ENCODE measurements at regions not wholly inside any gene's neighbourhood (a gene's known extent, or its start where the extent isn't known, plus 50 kb on each side); places are given as distances from the start of the nearest gene placed in this dataset.

DNA sequence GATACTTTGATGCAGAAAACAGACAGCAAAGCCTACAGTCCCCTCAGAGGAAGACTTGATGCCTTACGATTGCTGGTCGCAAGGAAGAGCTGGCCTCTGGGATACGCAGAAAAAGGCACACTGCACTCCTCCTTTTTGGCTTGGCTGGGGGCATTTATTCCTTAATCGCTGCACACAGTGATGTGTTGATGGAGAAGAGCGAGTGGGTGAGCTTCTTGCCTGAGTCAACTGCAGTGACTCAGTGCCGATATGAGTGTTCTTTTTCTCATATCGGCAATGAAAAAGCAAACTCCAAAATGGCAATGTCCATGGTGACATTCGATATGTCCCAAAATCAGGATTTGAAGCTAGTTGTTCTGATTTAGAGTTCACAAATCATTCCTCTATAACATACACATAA lies 794.8 kb downstream of the HACE1 start:
- no peak for DNase-seq (ENCODE audit: low spot score)

DNA sequence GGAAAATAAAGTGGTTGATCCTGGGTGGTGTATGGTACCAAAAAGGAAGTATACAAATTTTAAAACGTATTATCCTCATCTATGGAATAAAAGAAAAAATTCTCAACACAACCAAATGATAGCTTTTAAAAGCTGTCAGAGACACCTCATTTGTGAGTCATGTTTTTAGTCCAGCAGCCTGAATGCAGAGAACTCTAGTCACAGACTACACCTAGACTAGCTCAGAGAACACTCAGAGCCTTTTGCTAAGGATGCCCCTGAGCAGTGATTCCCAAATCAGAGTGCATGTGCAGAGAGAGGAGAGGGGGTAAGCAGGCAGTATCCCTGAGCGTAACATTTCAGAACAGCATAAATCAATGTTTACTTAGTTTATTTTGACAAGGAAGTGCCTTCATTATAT lies 809.3 kb downstream of the HACE1 start:
- DNase-seq (ENCODE audit: low spot score), result no peak

DNA sequence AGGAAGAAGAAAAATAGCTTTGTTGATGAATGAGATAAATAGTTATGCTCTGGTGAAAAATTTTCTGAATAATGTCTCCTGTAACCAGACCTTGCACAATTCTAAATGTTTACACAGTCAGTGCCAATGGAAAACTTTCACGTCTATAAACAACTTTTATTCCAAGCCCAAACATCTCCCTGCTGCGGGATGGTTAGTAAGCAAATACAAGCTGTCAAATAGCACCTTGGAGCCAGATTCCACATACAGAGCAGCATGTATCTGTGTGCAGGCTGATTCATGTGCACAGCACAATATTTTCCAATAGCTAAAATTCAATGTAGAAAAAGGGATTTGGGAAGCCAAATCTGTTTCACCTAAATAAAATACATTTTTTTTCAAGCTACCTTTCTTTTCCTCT lies 813.3 kb downstream of the HACE1 start:
- DNase-seq (ENCODE audit: low spot score), result no peak

DNA sequence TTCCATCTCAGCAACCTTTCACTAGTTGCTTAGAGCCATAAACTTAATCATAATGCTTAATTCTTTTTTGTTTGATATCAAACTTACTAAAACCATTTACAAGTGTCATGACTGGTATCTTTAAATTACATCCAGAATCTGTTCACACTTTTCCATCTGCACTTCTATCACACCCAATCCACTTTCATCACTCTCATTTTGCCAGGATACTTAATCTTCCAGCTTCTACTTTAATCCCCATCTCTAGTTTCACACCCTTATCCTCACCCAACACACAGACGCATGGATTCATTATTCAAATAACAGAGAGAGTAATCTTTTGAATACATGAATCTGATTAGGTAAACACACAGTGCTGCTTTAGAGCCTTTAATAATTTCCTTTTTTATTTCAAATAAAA lies 828.4 kb downstream of the HACE1 start:
- DNase-seq (ENCODE audit: low spot score), result no peak

DNA sequence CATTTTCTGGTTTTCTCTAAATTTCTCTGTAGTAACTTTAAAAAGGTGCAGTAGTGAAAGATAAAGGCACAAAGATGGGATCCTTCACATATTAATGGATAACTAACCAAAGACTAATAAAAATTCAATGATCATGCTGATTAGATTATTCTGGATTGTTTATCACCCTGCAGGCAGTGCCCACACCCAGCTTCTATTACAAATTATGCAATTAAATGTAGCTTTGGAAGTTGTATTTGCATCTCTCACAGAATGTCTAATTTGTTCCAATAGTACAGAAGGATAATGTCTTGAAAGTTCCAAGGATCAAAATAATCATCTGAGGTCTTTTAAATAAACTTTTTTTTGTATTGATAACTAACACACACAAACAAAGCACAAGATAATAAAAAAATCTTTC lies 837.6 kb downstream of the HACE1 start:
- no peak for DNase-seq (ENCODE audit: low spot score)

DNA sequence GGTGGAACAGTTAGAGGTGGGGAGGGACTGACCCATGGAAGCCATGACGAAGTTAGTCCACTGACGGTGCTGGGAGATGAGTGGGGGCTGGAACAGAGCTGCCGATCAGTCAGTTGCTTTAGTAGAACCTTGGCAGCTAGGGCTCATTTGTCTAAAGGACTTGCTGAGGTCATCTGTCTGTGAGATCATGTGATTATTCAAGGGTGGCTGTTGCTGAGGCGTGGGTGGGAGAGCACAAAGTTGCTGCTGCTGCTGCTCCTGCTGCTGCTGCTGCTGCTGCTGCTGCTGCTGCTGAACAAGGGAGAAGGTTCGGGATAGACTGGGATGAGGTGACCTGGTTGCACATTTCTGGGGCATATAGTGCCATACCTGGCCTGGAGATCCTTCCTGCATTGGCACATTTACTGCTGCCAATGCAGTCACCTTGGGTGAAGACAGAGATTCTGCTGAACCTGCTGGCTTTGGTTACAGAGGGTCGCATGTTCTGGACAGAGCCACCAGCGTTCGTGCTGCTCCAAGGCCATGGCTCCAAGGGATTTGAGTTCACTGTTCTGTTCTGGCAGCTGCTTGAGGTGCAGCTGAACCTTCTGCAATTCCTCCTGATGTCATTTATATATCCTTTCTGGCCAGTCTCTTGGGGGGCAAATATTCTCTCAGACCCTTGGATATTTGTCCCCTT lies 840.5 kb downstream of the HACE1 start:
- no peak for DNase-seq (ENCODE audit: low spot score)

DNA sequence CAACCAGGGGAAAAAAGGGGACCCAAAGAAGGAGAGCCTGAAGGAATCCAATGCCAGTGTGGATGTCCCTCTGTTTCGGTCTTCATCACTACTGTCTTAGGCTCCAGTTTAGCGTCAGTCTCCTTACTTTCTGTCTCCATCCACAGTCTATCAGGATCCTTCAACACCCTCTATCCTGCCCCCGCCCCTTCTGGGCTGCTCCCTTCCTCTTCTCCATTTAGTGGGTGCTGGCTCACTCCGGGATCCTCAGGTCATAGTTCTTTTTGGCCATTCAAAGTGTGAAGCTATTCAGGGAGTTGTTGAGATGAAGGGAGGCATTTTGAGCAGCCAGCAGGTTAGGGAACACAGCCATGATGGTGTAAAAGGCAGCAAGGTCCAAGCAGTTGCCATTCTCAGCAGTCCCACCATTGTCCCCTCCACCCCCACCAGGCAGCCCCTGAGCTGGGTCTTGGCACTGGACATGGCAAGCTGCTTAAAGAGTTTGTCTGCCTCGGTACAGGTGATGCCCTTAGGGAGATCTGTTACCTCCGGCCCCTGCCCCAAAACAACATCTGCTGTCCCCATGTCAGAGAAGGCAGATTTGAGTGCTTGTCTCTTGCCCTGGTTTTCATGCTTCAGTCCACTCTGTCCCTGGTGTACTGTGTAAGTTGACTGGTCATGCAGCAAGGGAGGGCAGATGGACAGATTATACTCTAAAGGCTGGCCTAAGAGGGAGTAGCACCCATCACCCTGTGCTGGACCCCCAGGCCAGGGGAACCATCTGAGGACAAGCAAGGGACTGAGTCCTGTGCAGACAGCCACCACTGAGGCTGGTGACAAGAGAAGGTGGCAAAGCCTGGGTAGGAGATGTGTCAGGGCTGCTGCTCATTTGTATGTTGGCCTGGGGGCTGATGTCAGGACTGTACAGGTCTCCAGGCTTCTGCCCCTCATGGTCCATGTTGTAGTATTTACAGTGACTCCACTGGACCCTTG lies 842.0 kb downstream of the HACE1 start:
- no peak for DNase-seq (ENCODE audit: low spot score)

DNA sequence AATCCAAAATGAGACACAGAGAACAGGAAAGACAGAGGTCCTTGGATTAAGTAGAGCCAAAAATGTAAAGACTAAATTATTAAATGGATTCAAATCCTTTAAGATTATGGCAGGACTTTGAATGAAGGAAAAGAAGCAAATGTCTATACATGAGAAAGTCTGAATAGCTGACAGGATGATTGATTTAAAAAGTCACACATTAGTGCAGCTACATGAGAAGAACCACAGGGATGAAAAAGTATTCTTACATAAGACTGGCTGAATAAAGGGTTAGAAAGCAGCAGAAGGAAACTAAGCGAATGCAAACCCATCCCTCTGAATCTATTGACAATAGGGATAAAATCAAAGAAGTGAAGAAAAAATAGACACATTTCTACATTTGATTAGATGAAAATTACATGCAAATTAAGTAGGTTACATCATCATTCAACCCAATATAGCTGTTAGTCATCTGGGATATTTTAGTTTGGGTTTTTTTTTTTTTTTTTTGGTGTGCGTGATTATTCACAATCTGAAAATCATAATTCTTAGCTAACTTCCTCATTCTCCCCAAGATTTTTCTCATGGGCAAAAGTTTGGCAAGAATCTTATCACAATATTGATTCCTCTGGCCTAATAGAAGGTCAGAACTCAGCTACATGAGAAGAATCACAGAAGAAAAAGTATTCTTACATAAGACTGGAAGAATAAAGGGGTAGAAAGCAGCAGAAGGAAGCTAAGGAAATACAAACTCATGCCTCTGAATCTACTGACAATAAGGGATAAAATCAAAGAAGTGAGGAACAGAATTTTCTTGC lies 845.4 kb downstream of the HACE1 start:
- no peak for DNase-seq (ENCODE audit: low spot score)

DNA sequence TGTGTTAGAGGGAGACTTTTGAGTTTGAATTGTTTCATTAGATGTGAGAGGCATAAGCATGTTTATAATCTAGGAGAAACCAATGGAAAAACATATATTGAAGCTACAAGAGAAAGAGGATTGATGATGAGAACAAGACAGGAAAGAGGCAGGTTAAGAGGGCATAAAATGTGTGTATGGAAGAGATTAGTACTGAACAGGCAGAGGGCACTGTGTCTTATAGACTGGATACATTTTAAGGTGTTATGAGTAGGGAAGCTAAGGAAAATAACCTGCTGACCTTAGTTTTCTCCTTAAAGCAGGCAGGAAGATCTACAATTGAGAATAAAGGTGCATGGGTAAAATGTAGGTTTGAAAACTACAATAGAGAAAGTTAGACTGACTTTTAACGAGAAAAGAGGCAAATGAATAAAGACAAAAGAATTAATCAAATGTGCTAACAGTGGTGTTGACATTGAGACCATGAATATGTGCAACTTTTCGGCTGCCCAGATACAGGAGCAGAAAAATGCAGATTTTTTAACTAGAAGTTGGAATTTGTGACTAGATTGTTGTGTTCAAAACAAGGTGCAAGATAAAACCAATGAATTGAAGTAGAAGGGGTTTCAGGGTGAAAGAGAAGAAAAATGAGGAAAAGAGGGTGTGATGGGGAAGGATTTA lies 846.3 kb downstream of the HACE1 start:
- DNase-seq (ENCODE audit: low spot score), result no peak

DNA sequence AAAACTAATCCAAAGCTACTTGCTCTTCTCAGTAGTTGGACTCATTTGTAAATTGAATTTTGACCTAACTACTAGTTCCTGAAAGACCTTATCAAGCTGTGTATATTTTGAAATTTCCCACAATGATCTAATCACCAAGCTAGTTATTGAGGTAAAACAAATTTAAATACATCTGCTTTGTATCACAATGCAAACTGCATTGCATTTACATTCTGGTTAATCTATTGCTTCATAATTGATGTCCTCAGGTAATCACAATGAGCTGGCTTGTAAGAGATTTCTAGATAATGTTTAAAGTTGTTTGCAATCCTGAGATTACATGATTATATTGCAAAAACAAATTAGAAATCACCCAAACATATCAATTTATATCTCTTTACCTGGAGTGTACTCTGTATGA lies 848.8 kb downstream of the HACE1 start:
- no peak for DNase-seq (ENCODE audit: low spot score)

DNA sequence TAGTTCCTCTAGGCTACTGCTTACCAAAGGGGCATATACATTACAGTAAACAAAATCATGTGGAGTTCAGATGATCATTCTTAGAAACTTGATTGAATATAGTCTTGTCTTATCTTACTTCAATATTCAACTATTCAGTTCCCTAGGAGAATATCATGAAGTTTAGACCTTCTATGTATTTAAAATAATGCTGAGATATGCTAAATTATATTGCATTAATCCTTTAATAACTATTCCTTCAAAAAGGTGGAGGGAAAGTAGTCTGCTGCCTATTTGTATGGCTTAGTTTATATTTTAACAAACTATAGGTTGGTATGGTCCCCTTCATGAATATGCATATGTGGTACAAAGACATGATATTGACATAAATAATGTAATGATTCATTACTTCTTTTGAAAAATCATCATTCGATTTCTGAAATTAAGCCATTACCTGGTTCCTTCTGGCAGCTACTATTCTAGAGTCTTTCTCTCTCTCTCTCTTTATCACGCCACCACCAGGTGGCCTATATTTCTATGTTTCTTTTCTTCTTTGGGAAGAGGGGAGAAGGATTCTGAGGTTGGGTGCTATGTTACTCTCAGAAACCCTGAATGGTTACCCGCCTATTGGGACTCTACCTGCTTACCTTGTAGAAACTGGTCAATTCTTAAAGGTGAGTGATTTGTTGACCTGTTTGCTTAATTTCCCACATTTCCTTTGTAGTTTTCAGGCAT lies 855.8 kb downstream of the HACE1 start:
- DNase-seq (ENCODE audit: low spot score), result no peak

DNA sequence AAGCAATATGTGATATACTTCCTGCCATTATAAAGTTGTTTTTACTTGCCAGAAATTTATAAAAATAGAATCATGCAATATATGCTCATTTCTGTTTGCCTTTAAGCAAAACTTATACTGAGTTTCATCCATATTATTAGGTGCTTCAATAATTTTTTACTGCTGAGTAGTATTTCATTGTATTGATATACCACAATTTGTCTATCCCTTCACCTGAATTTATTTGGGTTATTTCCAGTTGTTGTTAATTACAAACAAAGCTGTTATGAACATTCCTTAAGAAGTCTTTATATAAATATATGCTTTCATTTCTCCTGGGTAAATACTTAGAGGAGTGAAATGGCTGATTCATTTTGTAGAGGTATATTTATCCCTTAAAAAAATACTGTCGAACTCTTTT lies 864.1 kb downstream of the HACE1 start:
- DNase-seq (ENCODE audit: low spot score), result no peak

DNA sequence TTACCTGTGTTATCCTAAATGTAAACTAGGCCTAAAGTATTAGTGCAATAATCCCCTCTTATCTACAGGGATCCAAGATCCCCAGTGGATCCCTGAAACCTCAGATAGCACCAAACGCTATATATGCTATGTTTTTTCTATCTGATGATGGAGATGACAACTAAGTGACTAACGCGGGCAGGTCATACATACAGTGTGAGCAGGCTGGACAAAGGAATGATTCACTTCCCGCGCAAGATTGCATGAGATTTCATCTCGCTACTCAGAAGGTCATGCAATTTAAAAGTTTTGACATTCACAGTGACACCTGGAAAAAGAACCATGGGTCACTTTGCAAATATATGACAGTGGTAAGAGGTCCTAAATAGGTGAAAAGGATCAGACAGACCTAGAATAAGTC lies 875.9 kb downstream of the HACE1 start:
- DNase-seq (ENCODE audit: low spot score), result no peak

DNA sequence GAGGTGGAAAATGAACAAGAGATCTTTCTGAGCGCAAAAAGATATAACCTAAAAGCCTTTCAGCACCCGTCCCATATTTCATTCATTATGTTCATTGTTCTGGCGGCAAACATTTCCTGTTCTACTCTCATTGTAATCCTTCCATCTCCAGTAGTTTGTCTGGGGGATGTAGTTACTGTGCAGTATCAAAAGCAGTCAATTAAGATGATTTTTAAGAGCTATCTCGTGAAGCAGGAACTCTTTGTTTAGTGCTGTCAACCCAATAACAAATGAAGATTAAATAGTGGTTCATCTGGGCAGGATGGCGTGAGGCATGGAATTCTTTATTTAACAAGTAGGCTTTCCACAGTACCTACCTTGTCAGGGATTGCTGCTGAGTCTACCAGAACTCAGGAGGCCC lies 876.7 kb downstream of the HACE1 start:
- no peak for DNase-seq (ENCODE audit: low spot score)

DNA sequence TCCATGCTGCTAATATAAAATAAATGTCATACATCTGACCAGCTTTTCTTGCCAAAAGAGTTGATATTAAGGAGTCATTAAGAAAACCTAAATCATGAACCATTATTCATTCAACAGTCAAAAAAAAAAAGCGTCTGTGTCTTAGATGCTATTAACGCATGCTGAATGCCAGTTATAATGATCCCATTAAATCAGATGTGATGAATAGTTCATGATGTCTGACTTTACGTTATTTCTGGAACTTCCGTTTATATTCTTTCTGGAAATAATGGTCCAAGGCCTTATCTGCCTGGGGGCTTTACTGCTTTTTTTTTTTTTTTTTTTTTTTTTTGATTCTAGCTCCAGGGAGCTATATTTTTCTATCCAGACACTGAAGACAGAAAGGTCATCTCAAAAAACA lies 877.1 kb downstream of the HACE1 start:
- DNase-seq (ENCODE audit: low spot score), result no peak

DNA sequence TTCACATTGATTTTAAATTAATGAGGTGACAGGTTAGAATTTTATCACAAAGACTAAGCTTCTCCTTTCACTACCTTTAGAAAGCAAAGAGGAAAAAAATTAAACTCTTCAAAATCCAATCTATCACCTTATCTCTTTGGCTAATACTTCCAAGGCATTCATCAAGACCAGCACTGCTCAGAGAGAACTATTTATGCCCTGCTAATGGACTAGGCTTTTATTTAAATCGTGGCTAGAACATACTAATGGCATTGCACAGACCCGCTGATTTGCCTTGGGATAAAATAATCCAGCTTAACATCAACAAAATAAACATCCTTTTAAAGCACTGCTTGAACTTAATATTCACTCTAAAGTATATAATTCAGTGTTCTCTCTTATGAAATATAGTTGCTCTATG lies 880.4 kb downstream of the HACE1 start:
- no peak for DNase-seq (ENCODE audit: low spot score)

DNA sequence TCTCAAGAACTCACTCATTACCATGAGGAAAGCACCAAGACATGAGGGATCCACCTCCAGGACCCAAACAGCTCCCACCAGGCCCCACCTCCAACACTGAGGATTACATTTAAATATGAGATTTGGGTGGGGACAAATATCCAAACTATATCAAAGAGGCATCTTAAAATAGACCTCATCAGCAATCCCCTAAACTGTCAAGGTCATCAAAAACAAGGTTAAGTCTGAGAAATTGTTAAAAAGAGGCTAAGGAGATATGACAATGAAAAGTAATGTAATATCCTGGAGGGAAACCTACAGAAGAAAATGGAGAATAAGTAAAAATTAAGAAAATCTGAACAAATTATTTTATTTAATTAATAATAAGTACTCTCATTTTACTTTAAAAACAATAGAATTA lies 922.3 kb downstream of the HACE1 start:
- no peak for DNase-seq (ENCODE audit: low spot score)

DNA sequence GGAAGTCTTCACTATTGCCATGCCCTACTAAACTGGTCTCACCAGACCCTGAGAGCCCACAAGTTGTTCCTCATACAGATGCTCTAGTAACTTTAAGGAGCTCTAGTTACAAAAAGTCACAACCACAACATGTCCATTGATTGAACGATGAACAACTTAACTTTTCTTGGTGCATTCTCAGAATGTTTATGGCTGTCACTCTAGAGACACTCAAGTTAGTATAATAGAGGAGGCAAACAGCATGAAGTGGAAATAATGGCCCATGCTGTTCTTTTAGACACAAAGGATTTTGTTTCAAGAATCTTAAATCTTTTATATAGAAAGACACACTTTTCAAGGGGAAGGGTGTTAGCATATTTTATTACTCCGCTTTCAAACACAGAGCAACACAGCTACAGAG lies 934.4 kb downstream of the HACE1 start:
- no peak for DNase-seq (ENCODE audit: low spot score)

DNA sequence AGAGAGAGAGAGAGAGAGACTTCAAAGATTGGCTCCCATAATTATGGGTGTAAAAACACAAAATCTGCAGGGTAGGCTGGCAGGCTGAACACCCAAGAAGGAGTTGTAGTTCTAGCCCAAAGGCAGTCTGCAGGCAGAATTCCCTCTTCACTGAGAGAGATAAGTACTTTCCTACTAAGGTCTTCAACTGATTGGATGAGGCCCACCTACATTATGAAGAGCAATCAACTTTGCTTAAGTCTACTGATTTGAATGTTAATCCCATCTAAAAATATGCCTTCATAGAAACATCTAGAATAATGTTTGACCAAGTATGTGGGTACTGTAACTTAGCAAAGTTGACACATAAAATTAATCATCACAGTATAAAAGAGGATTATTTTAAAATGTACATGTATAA lies 949.7 kb downstream of the HACE1 start:
- no peak for DNase-seq (ENCODE audit: low spot score)

DNA sequence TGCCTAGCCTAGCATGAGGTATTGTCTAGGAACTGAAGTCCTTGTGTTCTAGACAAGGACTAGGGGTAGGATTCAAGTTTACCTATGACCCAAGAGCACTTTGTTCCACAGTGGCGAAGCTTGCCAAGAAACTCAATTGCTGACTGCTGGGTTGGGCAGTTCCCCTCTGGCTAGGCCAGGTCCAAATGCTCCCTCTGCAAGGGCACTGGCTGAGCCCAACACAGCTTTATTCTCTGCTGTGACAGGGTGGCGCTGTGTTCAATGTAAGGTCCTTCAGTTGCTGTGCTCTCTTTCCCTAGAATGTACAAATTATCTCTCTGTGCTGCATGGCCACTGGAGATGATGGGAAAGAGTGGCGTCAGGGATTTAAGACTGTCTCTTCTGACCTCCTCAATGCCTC lies 950.8 kb downstream of the HACE1 start:
- no peak for DNase-seq (ENCODE audit: low spot score)

DNA sequence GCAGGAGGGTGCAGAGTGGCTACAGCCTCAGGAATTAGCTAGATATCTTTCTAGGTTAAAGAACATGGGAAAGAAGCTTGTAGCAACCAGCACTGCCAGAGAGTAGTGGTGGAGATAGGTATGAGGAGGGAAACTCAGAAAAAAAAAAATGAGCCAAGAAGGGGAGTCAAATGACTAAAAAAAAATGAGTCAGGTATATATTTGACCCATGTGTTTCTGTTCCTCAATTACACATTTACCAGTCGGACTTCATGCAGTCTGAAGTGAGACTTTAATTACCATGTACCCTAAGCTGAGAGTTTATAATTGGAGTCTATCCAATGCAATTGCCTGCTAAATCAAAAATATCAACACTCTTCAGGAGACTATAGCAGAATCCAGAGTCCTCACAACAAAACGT lies 964.6 kb downstream of the HACE1 start:
- DNase-seq (ENCODE audit: low spot score), result no peak
